ENCODE measurements at regions not wholly inside any gene's neighbourhood (a gene's known extent, or its start where the extent isn't known, plus 50 kb on each side); places are given as distances from the start of the nearest gene placed in this dataset.

GRCh38 chr2:78861546-78861945 is 164.0 kb upstream of the REG3G start:
- peak; percentile 44 for TF ChIP-seq CTCF (IDR thresholded peaks at IDR 0.05; ENCODE audit: low read depth, low read length)
- TF ChIP-seq POLR2A (IDR thresholded peaks at IDR 0.05; ENCODE audit: extremely low read depth, insufficient read length), result no peak
- TF ChIP-seq MYC (IDR thresholded peaks at IDR 0.05; ENCODE audit: low read depth, low read length), result no peak

Measured in NB4 (cell line).